B cell (primary cell): ENCODE measurements at regions not wholly inside any gene's neighbourhood (a gene's known extent, or its start where the extent isn't known, plus 50 kb on each side); places are given as distances from the start of the nearest gene placed in this dataset.

Experiments
- ATAC-seq: fragments of 200-7000 bp; cut with Tn5 transposase; one replicate; pipeline ENCODE4 v1.10.0; 2021; ENCODE audit warnings: low read depth, mild to moderate bottlenecking, moderate number of reproducible peaks, moderate library complexity
- CTCF ChIA-PET: fragments of 350-600 bp; sonication (Branson Sonifier 250); formaldehyde crosslinking; loops from one replicate; lab custom pipeline; 2021; ENCODE audit warnings: antibody characterized with exemption, inconsistent platforms; lab: Charles Lee
- POLR2A ChIA-PET: fragments of 350-600 bp; sonication (Branson Sonifier 250); formaldehyde crosslinking; loops from one replicate; lab custom pipeline; 2021; ENCODE audit warnings: antibody characterized with exemption; lab: Charles Lee
- DNase-seq: peaks from one replicate; pipeline ENCODE4 v3.0.0; 2013
- H2AFZ ChIP-seq: 2 replicates; pipeline ENCODE4 v1.6.1; 2012; ENCODE audit warnings: mild to moderate bottlenecking, low read depth, low read length; ENCODE audit not compliant: insufficient read depth, poor library complexity, severe bottlenecking
- H3K27ac ChIP-seq, 2 donors: 1 replicate in 1 of 2; 2 replicates in 1 of 2; pipeline ENCODE4 v1.5.1; 2012 to 2013; ENCODE audit warnings: low read length in 2 of 2, mild to moderate bottlenecking in 2 of 2, moderate library complexity in 1 of 2
- H3K27me3 ChIP-seq, 4 experiments: fragments of 200-600 bp in 1 of 4; sonication (generic) in 1 of 4; replicated peaks in 1 of 4; 1 replicate in 2 of 4; 2 replicates in 2 of 4; pipeline versions ENCODE4 v1.6.1 to v1.7.0; 2013 to 2016; ENCODE audit warnings: low read length in 3 of 4, mild to moderate bottlenecking in 2 of 4, mixed read lengths in 1 of 4, moderate library complexity in 1 of 4; ENCODE audit not compliant: insufficient read depth in 4 of 4, control insufficient read depth in 3 of 4; ENCODE audit errors: control extremely low read depth in 1 of 4
- H3K36me3 ChIP-seq, 2 experiments: replicated peaks in 1 of 2; 1 replicate in 1 of 2; 2 replicates in 1 of 2; pipeline versions ENCODE4 v1.6.1 to v1.7.1; 2013; ENCODE audit warnings: low read length in 1 of 2; ENCODE audit not compliant: insufficient read depth in 2 of 2, control insufficient read depth in 1 of 2; ENCODE audit errors: control extremely low read depth in 1 of 2, extremely low read depth in 1 of 2
- H3K4me1 ChIP-seq, 2 donors: fragments of 200-600 bp in 1 of 2; sonication (generic) in 1 of 2; 1 replicate in 1 of 2; 2 replicates in 1 of 2; pipeline versions ENCODE4 v1.5.1 to v1.6.1; 2013 to 2017; ENCODE audit warnings: low read length in 2 of 2; ENCODE audit not compliant: control insufficient read depth in 2 of 2, insufficient read depth in 2 of 2
- H3K4me2 ChIP-seq: replicated peaks from 2 replicates; pipeline ENCODE3; 2012; ENCODE audit warnings: mild to moderate bottlenecking, low read depth, low read length; ENCODE audit not compliant: poor library complexity, severe bottlenecking
- H3K4me3 ChIP-seq, 5 experiments: fragments of 200-600 bp in 1 of 5; sonication (generic) in 1 of 5; 1 replicate in 3 of 5; 2 replicates in 2 of 5; pipeline versions ENCODE4 v1.5.1 to v1.7.0; 2011 to 2016; ENCODE audit warnings: low read length in 4 of 5, mild to moderate bottlenecking in 4 of 5, low read depth in 2 of 5, control low read depth in 1 of 5, moderate library complexity in 1 of 5; ENCODE audit not compliant: insufficient read depth in 1 of 5; ENCODE audit errors: control extremely low read depth in 1 of 5, extremely low read depth in 1 of 5
- H3K79me2 ChIP-seq: fragments of 200-600 bp; sonication (generic); one replicate; pipeline ENCODE4 v1.6.0; 2016; ENCODE audit warnings: low read length; ENCODE audit not compliant: control insufficient read depth, insufficient read depth
- H3K9ac ChIP-seq: fragments of 200-600 bp; sonication (generic); 2 replicates; pipeline ENCODE4 v1.6.1; 2017; ENCODE audit warnings: mild to moderate bottlenecking, low read length, moderate library complexity
- H3K9me3 ChIP-seq, 3 donors: one replicate each; pipeline versions ENCODE4 v1.6.1 to v1.7.1; 2013; ENCODE audit warnings: low read length in 2 of 3; ENCODE audit not compliant: control insufficient read depth in 2 of 3, insufficient read depth in 1 of 3; ENCODE audit errors: control extremely low read depth in 1 of 3
- H4K20me1 ChIP-seq: 2 replicates; pipeline ENCODE4 v1.6.0; 2012; ENCODE audit warnings: mild to moderate bottlenecking, low read length; ENCODE audit not compliant: insufficient read depth, control insufficient read depth, poor library complexity, severe bottlenecking
- H3K27ac Mint-ChIP-seq: one replicate; pipeline ENCODE4 v1.8.0; 2021; ENCODE audit warnings: mixed read lengths
- H3K27me3 Mint-ChIP-seq: one replicate; pipeline ENCODE4 v1.8.0; 2021; ENCODE audit warnings: mixed read lengths
- H3K4me1 Mint-ChIP-seq: one replicate; pipeline ENCODE4 v1.8.0; 2021; ENCODE audit warnings: mixed read lengths
- H3K4me3 Mint-ChIP-seq: one replicate; pipeline ENCODE4 v1.8.0; 2021; ENCODE audit warnings: mixed read lengths
- H3K9me3 Mint-ChIP-seq: one replicate; pipeline ENCODE4 v1.8.0; 2022; ENCODE audit warnings: mixed read lengths; ENCODE audit not compliant: insufficient read depth
- CTCF ChIP-seq: fragments of 200-600 bp; IDR thresholded peaks from one replicate; pipeline ENCODE4 v1.8.0; 2022; ENCODE audit warnings: antibody characterized with exemption, mild to moderate bottlenecking
- EZH2 ChIP-seq: IDR thresholded peaks from 2 replicates; pipeline ENCODE4 v1.6.1; 2012; ENCODE audit warnings: borderline replicate concordance, low read depth, mild to moderate bottlenecking, moderate library complexity, low read length; ENCODE audit not compliant: insufficient read depth, poor library complexity, severe bottlenecking
- WGBS: methylation state at CpG from one replicate; pipeline ENCODE4 v1.1.5; 2013; ENCODE audit warnings: missing lambda C conversion rate; ENCODE audit not compliant: insufficient coverage; 5-methylcytosine and 5-hydroxymethylcytosine counted together
- intact Hi-C: fragments of 100-400 bp; cut with micrococcal nuclease; formaldehyde crosslinking; loops from one replicate; pipeline ENCODE4 v1.10.0; 2022

- H3K36me3 ChIP-seq = no peaks in the 10 kb centered on the region
- peaks cover 0 to 6% (median 0%) of the 10 kb centered on the region in 3 donors for H3K9me3 ChIP-seq
- H2AFZ ChIP-seq = no peak overlapping the region
- TF ChIP-seq CTCF = no peak
- Mint-ChIP-seq H3K9me3 (no peaks in the 10 kb centered on the region), H3K27ac (no peak overlapping the region), H3K4me1 (no peaks in the 10 kb centered on the region), H3K27me3 (no peaks in the 10 kb centered on the region), H3K4me3 (no peak overlapping the region)
- H3K4me3 ChIP-seq = no peak overlapping the region
- WGBS = no CpG with 5 or more reads among the region's 4 CpGs
- DNase-seq = no peak
- no peaks in the 10 kb centered on the region for H3K27me3 ChIP-seq
- no peaks in the 10 kb centered on the region for H3K79me2 ChIP-seq
- H4K20me1 ChIP-seq = no peaks in the 10 kb centered on the region
- no peak overlapping the region for H3K4me2 ChIP-seq
- H3K27ac ChIP-seq = no peak overlapping the region
- POLR2A ChIA-PET = interaction anchor here (0.7 kb wide), 1 partner anchor 172 kb away, joined by 3 read pairs; no protein-coding TSS in a partner anchor
- H3K9ac ChIP-seq = no peak overlapping the region
- H3K4me1 ChIP-seq = no peaks in the 10 kb centered on the region
- intact Hi-C loops = no loop called here
- CTCF ChIA-PET = interaction anchor here (0.7 to 1.6 kb wide), 2 partner anchors 11 to 17 kb away, joined by 3 to 4 read pairs; no protein-coding TSS in a partner anchor
- no peak for ATAC-seq
These were observed 168.8 kb upstream of the ARID2 start for GRCh38 chr12:45560689-45561088.

GRCh38 chr12:45561488-45561887 is 168.0 kb upstream of the ARID2 start:
- 73% methylated on average over 3 of the region's 4 CpGs for WGBS
- DNase-seq = no peak
- no peaks in the 10 kb centered on the region for H3K27me3 ChIP-seq
- H3K79me2 ChIP-seq = no peaks in the 10 kb centered on the region
- H3K27me3 Mint-ChIP-seq = no peaks in the 10 kb centered on the region
- no peak for ATAC-seq
- no peak overlapping the region for H3K4me3 ChIP-seq
- TF ChIP-seq CTCF (no peak), EZH2 (no peak)
- peaks cover 0 to 6% (median 0%) of the 10 kb centered on the region in 3 donors for H3K9me3 ChIP-seq
- no peaks in the 10 kb centered on the region for H3K9me3 Mint-ChIP-seq
- no peaks in the 10 kb centered on the region for H4K20me1 ChIP-seq
- H3K27ac ChIP-seq = no peak overlapping the region
- no peak overlapping the region for H3K4me2 ChIP-seq
- H3K9ac ChIP-seq = no peak overlapping the region
- POLR2A ChIA-PET = interaction anchor here (0.7 kb wide), 1 partner anchor 171 kb away, joined by 3 read pairs; no protein-coding TSS in a partner anchor
- no peaks in the 10 kb centered on the region for H3K4me1 Mint-ChIP-seq
- H3K4me1 ChIP-seq = no peaks in the 10 kb centered on the region
- no peaks in the 10 kb centered on the region for H3K36me3 ChIP-seq
- no peak overlapping the region for H2AFZ ChIP-seq
- no peak overlapping the region for H3K27ac Mint-ChIP-seq
- H3K4me3 Mint-ChIP-seq = no peak overlapping the region
- CTCF ChIA-PET = interaction anchor here (0.7 to 1.6 kb wide), 2 partner anchors 12 to 18 kb away, joined by 3 to 4 read pairs; no protein-coding TSS in a partner anchor
- intact Hi-C loops = no loop called here
